ENCODE measurements at regions not wholly inside any gene's neighbourhood (a gene's known extent, or its start where the extent isn't known, plus 50 kb on each side); places are given as distances from the start of the nearest gene placed in this dataset.

DNA sequence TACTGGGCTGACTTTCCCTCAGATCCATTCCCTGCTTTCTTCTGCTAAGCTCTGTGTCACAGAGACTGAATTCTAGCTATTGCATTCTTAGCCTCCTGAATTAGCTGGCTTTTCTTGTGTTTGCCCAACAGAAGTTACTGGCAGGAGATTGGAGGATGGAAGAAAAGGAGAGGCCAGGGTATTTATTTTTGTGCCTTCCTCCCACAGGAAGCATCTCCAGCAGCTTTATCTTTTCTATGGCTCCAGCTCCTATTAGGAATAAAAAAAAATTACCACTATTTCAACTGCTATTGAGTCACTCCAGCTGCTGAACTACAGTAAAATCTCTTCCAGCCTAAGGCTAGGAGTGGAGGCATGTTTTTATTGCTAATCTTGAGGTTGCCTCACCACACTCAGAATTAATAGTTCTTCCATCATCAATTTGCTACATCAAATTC is 492.4 kb downstream of the RFPL4B start (continued):
- TF ChIP-seq, protein P1, sequence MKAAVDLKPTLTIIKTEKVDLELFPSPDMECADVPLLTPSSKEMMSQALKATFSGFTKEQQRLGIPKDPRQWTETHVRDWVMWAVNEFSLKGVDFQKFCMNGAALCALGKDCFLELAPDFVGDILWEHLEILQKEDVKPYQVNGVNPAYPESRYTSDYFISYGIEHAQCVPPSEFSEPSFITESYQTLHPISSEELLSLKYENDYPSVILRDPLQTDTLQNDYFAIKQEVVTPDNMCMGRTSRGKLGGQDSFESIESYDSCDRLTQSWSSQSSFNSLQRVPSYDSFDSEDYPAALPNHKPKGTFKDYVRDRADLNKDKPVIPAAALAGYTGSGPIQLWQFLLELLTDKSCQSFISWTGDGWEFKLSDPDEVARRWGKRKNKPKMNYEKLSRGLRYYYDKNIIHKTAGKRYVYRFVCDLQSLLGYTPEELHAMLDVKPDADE (IDR thresholded peaks at IDR 0.05), result no peak

DNA sequence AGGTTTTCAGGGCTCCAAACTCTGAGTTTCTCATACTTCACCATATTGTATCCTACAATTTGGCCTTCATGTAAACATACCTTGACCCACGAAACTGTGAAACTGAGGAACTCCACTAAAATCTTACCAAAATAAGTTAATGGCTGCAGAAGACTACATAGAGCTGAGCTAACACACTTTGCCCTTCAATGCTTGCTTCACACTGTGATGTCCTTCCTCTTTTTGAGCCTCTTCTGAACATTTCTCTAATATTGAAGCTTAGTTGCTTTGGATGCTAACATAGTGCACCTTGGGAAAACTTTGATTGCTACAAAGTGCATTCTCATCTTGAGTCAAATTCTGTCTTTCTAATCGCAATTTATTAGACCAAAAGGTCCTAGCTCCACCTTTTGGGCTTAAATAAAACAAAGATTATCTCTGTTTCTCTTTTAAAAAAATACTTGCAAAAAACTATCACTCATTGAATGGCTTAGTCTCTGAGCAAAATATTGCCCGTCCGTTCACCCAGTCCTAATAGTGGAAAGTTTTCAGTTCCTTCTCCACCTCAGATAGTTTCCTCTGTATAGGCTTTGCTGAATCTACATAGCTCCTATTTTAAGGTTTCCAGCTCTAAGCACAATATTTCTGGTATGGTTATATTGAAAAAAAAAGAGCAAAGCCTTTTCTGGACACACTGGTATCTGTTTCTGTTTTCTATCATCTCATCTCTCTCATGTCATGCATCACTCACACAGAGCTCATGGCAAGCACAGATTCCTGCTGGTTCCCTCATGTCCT is 494.6 kb downstream of the RFPL4B start:
- ATAC-seq (no peak), DNase-seq (ENCODE audit: low spot score) (no peak)
- Histone ChIP-seq H3K9me2 (ENCODE audit: insufficient read depth) (no peaks in the 10 kb centered on the region), H3F3A (replicated peaks; ENCODE audit: low read depth) (no peaks in the 10 kb centered on the region), H3K27me3 (ENCODE audit: insufficient read depth) (no peaks in the 10 kb centered on the region), H3K4me2 (no peak overlapping the region), H4K20me1 (replicated peaks; ENCODE audit: insufficient read depth) (no peaks in the 10 kb centered on the region), H2AFZ (no peak overlapping the region), H3K4me3 (no peak overlapping the region), H3K27ac (ENCODE audit: low read depth) (no peak overlapping the region), H3K79me2 (replicated peaks; ENCODE audit: insufficient read depth) (no peaks in the 10 kb centered on the region), H3K36me3 (ENCODE audit: insufficient read depth) (no peaks in the 10 kb centered on the region), H3K4me1 (ENCODE audit: insufficient read depth) (no peaks in the 10 kb centered on the region)
- Mint-ChIP-seq H3K27me3 (ENCODE audit: insufficient read depth, low read depth, poor library complexity) (no peaks in the 10 kb centered on the region), H3K4me1 (no peaks in the 10 kb centered on the region), H3K36me3 (ENCODE audit: low read depth) (no peaks in the 10 kb centered on the region), H3K9me3 (no peaks in the 10 kb centered on the region), H3K4me3 (no peak overlapping the region), H3K27ac (no peak overlapping the region)
- no peak for TF ChIP-seq EZH2phosphoT487 (IDR thresholded peaks at IDR 0.05; ENCODE audit: unreplicated experiment)
- TF ChIP-seq, protein P1 (IDR thresholded peaks at IDR 0.05), result no peak
- TF ChIP-seq POLR2AphosphoS5 (IDR thresholded peaks at IDR 0.05; ENCODE audit: low read depth), result no peak
- TF ChIP-seq JUNB (IDR thresholded peaks at IDR 0.05; ENCODE audit: unreplicated experiment), result no peak
- TF ChIP-seq, protein P2, sequence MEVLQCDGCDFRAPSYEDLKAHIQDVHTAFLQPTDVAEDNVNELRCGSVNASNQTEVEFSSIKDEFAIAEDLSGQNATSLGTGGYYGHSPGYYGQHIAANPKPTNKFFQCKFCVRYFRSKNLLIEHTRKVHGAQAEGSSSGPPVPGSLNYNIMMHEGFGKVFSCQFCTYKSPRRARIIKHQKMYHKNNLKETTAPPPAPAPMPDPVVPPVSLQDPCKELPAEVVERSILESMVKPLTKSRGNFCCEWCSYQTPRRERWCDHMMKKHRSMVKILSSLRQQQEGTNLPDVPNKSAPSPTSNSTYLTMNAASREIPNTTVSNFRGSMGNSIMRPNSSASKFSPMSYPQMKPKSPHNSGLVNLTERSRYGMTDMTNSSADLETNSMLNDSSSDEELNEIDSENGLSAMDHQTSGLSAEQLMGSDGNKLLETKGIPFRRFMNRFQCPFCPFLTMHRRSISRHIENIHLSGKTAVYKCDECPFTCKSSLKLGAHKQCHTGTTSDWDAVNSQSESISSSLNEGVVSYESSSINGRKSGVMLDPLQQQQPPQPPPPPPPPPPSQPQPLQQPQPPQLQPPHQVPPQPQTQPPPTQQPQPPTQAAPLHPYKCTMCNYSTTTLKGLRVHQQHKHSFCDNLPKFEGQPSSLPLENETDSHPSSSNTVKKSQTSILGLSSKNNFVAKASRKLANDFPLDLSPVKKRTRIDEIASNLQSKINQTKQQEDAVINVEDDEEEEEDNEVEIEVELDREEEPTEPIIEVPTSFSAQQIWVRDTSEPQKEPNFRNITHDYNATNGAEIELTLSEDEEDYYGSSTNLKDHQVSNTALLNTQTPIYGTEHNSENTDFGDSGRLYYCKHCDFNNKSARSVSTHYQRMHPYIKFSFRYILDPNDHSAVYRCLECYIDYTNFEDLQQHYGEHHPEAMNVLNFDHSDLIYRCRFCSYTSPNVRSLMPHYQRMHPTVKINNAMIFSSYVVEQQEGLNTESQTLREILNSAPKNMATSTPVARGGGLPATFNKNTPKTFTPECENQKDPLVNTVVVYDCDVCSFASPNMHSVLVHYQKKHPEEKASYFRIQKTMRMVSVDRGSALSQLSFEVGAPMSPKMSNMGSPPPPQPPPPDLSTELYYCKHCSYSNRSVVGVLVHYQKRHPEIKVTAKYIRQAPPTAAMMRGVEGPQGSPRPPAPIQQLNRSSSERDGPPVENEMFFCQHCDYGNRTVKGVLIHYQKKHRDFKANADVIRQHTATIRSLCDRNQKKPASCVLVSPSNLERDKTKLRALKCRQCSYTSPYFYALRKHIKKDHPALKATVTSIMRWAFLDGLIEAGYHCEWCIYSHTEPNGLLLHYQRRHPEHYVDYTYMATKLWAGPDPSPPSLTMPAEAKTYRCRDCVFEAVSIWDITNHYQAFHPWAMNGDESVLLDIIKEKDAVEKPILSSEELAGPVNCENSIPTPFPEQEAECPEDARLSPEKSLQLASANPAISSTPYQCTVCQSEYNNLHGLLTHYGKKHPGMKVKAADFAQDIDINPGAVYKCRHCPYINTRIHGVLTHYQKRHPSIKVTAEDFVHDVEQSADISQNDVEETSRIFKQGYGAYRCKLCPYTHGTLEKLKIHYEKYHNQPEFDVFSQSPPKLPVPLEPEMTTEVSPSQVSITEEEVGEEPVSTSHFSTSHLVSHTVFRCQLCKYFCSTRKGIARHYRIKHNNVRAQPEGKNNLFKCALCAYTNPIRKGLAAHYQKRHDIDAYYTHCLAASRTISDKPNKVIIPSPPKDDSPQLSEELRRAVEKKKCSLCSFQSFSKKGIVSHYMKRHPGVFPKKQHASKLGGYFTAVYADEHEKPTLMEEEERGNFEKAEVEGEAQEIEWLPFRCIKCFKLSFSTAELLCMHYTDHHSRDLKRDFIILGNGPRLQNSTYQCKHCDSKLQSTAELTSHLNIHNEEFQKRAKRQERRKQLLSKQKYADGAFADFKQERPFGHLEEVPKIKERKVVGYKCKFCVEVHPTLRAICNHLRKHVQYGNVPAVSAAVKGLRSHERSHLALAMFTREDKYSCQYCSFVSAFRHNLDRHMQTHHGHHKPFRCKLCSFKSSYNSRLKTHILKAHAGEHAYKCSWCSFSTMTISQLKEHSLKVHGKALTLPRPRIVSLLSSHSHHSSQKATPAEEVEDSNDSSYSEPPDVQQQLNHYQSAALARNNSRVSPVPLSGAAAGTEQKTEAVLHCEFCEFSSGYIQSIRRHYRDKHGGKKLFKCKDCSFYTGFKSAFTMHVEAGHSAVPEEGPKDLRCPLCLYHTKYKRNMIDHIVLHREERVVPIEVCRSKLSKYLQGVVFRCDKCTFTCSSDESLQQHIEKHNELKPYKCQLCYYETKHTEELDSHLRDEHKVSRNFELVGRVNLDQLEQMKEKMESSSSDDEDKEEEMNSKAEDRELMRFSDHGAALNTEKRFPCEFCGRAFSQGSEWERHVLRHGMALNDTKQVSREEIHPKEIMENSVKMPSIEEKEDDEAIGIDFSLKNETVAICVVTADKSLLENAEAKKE (CRISPR knock-in tag; IDR thresholded peaks at IDR 0.05), result no peak
- no peak for TF ChIP-seq STAT1 (IDR thresholded peaks at IDR 0.05; ENCODE audit: unreplicated experiment)
- TF ChIP-seq CREB1 (CRISPR knock-in tag; IDR thresholded peaks at IDR 0.05; ENCODE audit: low read depth), result no peak
- TF ChIP-seq ZNF331 (CRISPR knock-in tag; IDR thresholded peaks at IDR 0.05; ENCODE audit: low read depth), result no peak
- TF ChIP-seq, protein P3, sequence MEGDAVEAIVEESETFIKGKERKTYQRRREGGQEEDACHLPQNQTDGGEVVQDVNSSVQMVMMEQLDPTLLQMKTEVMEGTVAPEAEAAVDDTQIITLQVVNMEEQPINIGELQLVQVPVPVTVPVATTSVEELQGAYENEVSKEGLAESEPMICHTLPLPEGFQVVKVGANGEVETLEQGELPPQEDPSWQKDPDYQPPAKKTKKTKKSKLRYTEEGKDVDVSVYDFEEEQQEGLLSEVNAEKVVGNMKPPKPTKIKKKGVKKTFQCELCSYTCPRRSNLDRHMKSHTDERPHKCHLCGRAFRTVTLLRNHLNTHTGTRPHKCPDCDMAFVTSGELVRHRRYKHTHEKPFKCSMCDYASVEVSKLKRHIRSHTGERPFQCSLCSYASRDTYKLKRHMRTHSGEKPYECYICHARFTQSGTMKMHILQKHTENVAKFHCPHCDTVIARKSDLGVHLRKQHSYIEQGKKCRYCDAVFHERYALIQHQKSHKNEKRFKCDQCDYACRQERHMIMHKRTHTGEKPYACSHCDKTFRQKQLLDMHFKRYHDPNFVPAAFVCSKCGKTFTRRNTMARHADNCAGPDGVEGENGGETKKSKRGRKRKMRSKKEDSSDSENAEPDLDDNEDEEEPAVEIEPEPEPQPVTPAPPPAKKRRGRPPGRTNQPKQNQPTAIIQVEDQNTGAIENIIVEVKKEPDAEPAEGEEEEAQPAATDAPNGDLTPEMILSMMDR (conservative IDR thresholded peaks at IDR 0.05; ENCODE audit: low read depth in 2 of 2), result no peak
- TF ChIP-seq NANOG (IDR thresholded peaks at IDR 0.05; ENCODE audit: borderline replicate concordance), result no peak
- TF ChIP-seq EZH2 (IDR thresholded peaks at IDR 0.05; ENCODE audit: low read depth, unreplicated experiment), result no peak
- TF ChIP-seq ZNF114 (CRISPR knock-in tag; IDR thresholded peaks at IDR 0.05), result no peak
